Muscle of leg (tissue), 3 donors: ENCODE measurements at regions not wholly inside any gene's neighbourhood (a gene's known extent, or its start where the extent isn't known, plus 50 kb on each side); places are given as distances from the start of the nearest gene placed in this dataset.

Experiments used
- DNase-seq: peaks from one replicate; pipeline ENCODE4 v3.0.0; 2013
- H3K27ac ChIP-seq: one replicate; pipeline ENCODE4 v1.5.1; 2013; ENCODE audit warnings: mild to moderate bottlenecking, low read length, control low read depth
- H3K27me3 ChIP-seq: one replicate; pipeline ENCODE4 v1.6.1; 2013; ENCODE audit warnings: low read length; ENCODE audit not compliant: control insufficient read depth, insufficient read depth
- H3K36me3 ChIP-seq: one replicate; pipeline ENCODE4 v1.6.1; 2013; ENCODE audit warnings: low read length; ENCODE audit not compliant: control insufficient read depth, insufficient read depth
- H3K4me1 ChIP-seq: one replicate; pipeline ENCODE4 v1.6.1; 2013; ENCODE audit warnings: low read length; ENCODE audit not compliant: control insufficient read depth, insufficient read depth
- H3K4me3 ChIP-seq: one replicate; pipeline ENCODE4 v1.5.1; 2013; ENCODE audit warnings: low read length, control low read depth
- H3K9me3 ChIP-seq: replicated peaks from 2 replicates; pipeline ENCODE4 v1.6.1; 2013; ENCODE audit warnings: low read depth, low read length; ENCODE audit not compliant: control insufficient read depth
- WGBS: methylation state at CpG from one replicate; pipeline ENCODE4 v1.1.5; 2013; ENCODE audit warnings: missing lambda C conversion rate; ENCODE audit not compliant: insufficient coverage; 5-methylcytosine and 5-hydroxymethylcytosine counted together

- Histone ChIP-seq H3K4me3 (no peak overlapping the region), H3K27ac (no peak overlapping the region), H3K36me3 (no peaks in the 10 kb centered on the region), H3K4me1 (no peaks in the 10 kb centered on the region), H3K9me3 (no peaks in the 10 kb centered on the region), H3K27me3 (no peaks in the 10 kb centered on the region)
- DNase-seq = no peak
- WGBS = no CpG with 5 or more reads among the region's 4 CpGs
Measured at GRCh38 chr13:104286566-104287290, 1220.5 kb upstream of the SLC10A2 start.

GRCh38 chr13:104281910-104282309 lies 1215.7 kb upstream of the SLC10A2 start:
- DNase-seq = peak; percentile 40
- no peak overlapping the region for H3K4me3 ChIP-seq
- 43% methylated on average over 1 of the region's 4 CpGs for WGBS
- H3K27me3 ChIP-seq = no peaks in the 10 kb centered on the region
- no peaks in the 10 kb centered on the region for H3K36me3 ChIP-seq
- H3K9me3 ChIP-seq = no peaks in the 10 kb centered on the region
- no peaks in the 10 kb centered on the region for H3K4me1 ChIP-seq
- H3K27ac ChIP-seq = no peak overlapping the region

- Histone ChIP-seq H3K36me3 (no peaks in the 10 kb centered on the region), H3K27me3 (no peaks in the 10 kb centered on the region), H3K4me3 (no peak overlapping the region), H3K27ac (no peak overlapping the region), H3K9me3 (no peaks in the 10 kb centered on the region), H3K4me1 (peaks cover 2% of the 10 kb centered on the region)
- no CpG with 5 or more reads among the region's 3 CpGs for WGBS
- peak; percentile 47 for DNase-seq
Measured at GRCh38 chr13:104270731-104271130, 1204.5 kb upstream of the SLC10A2 start.

- DNase-seq = no peak
- Histone ChIP-seq H3K4me1 (peaks cover 2% of the 10 kb centered on the region), H3K9me3 (no peaks in the 10 kb centered on the region), H3K27me3 (no peaks in the 10 kb centered on the region), H3K4me3 (no peak overlapping the region), H3K36me3 (no peaks in the 10 kb centered on the region), H3K27ac (no peak overlapping the region)
- 100% methylated on average over 1 of the region's 6 CpGs for WGBS
Measured at GRCh38 chr13:104267206-104267811, 1201.1 kb upstream of the SLC10A2 start.

GRCh38 chr13:104256701-104257100 lies 1190.5 kb upstream of the SLC10A2 start:
- Histone ChIP-seq H3K27ac (no peak overlapping the region), H3K4me1 (no peaks in the 10 kb centered on the region), H3K36me3 (no peaks in the 10 kb centered on the region), H3K27me3 (no peaks in the 10 kb centered on the region), H3K4me3 (no peak overlapping the region), H3K9me3 (no peaks in the 10 kb centered on the region)
- peak; percentile 18 for DNase-seq
- no CpG with 5 or more reads among the region's 3 CpGs for WGBS

GRCh38 chr13:104253063-104253680 lies 1187.0 kb upstream of the SLC10A2 start:
- no peak overlapping the region for H3K27ac ChIP-seq
- DNase-seq = peak; percentile 9
- H3K4me3 ChIP-seq = no peak overlapping the region
- H3K36me3 ChIP-seq = no peaks in the 10 kb centered on the region
- H3K4me1 ChIP-seq = no peaks in the 10 kb centered on the region
- no CpG with 5 or more reads among the region's 5 CpGs for WGBS
- H3K9me3 ChIP-seq = no peaks in the 10 kb centered on the region
- H3K27me3 ChIP-seq = no peaks in the 10 kb centered on the region

GRCh38 chr13:104251931-104252330 lies 1185.7 kb upstream of the SLC10A2 start:
- Histone ChIP-seq H3K4me3 (no peak overlapping the region), H3K27me3 (no peaks in the 10 kb centered on the region), H3K4me1 (no peaks in the 10 kb centered on the region), H3K27ac (no peak overlapping the region), H3K9me3 (no peaks in the 10 kb centered on the region), H3K36me3 (no peaks in the 10 kb centered on the region)
- DNase-seq = no peak

- Histone ChIP-seq H3K9me3 (no peaks in the 10 kb centered on the region), H3K4me1 (no peaks in the 10 kb centered on the region), H3K27ac (no peak overlapping the region), H3K27me3 (no peaks in the 10 kb centered on the region), H3K4me3 (no peak overlapping the region), H3K36me3 (no peaks in the 10 kb centered on the region)
- DNase-seq = no peak
Measured at GRCh38 chr13:104246955-104247354, 1180.7 kb upstream of the SLC10A2 start.

GRCh38 chr13:104206450-104207044 lies 1140.3 kb upstream of the SLC10A2 start:
- H3K36me3 ChIP-seq = no peaks in the 10 kb centered on the region
- WGBS = 97% methylated on average over 5 of the region's 6 CpGs
- H3K4me3 ChIP-seq = no peak overlapping the region
- DNase-seq = no peak
- no peak overlapping the region for H3K27ac ChIP-seq
- H3K4me1 ChIP-seq = no peaks in the 10 kb centered on the region
- H3K27me3 ChIP-seq = no peaks in the 10 kb centered on the region
- no peaks in the 10 kb centered on the region for H3K9me3 ChIP-seq

- WGBS = 83% methylated on average over 1 of the region's 2 CpGs
- H3K27me3 ChIP-seq = no peaks in the 10 kb centered on the region
- no peaks in the 10 kb centered on the region for H3K9me3 ChIP-seq
- no peaks in the 10 kb centered on the region for H3K4me1 ChIP-seq
- DNase-seq = no peak
- H3K36me3 ChIP-seq = no peaks in the 10 kb centered on the region
- H3K27ac ChIP-seq = no peak overlapping the region
- H3K4me3 ChIP-seq = no peak overlapping the region
Measured at GRCh38 chr13:104204177-104204576, 1138.0 kb upstream of the SLC10A2 start.
